ENCODE measurements at regions not wholly inside any gene's neighbourhood (a gene's known extent, or its start where the extent isn't known, plus 50 kb on each side); places are given as distances from the start of the nearest gene placed in this dataset.

DNA sequence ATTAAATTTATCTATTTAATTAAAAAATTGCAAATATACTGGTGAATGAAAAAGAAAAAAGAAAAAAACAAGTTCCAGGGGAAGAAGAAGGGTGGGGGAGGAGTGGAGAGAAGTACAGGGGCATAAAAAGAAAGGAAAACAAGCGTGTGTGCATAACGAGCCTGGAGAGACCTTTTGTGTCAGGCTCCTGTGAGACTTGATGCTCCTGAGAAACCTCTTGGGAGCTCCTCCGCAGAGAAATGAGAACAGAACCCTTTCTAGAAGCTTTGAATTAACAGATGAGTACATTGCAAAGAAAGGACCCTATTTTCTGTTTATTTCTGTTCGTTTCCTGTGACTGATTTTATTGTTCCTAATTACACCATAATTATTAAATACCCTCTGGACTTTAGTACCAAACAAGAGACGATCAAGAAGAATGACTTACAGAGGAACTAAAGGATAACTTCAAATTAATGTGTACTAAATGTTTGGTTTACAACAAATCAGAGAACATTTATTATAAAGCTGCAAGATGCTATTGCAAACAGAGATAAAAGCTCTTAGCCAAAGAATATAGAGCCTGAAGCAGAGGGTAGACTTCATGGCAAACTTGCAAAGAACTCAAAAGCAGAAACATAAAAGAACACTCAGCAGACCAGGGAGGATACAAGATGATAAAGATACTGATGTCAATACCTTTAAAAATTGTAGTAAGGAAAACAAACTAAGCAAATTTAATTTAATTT lies 74.7 kb downstream of the DPPA2 start:
- no peak for TF ChIP-seq EZH2phosphoT487 (IDR thresholded peaks at IDR 0.05; ENCODE audit: low read length)
- TF ChIP-seq, protein P1, sequence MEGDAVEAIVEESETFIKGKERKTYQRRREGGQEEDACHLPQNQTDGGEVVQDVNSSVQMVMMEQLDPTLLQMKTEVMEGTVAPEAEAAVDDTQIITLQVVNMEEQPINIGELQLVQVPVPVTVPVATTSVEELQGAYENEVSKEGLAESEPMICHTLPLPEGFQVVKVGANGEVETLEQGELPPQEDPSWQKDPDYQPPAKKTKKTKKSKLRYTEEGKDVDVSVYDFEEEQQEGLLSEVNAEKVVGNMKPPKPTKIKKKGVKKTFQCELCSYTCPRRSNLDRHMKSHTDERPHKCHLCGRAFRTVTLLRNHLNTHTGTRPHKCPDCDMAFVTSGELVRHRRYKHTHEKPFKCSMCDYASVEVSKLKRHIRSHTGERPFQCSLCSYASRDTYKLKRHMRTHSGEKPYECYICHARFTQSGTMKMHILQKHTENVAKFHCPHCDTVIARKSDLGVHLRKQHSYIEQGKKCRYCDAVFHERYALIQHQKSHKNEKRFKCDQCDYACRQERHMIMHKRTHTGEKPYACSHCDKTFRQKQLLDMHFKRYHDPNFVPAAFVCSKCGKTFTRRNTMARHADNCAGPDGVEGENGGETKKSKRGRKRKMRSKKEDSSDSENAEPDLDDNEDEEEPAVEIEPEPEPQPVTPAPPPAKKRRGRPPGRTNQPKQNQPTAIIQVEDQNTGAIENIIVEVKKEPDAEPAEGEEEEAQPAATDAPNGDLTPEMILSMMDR (IDR thresholded peaks at IDR 0.05; ENCODE audit: low read length) = no peak
